Lower leg skin (tissue), 3 donors: ENCODE measurements at regions not wholly inside any gene's neighbourhood (a gene's known extent, or its start where the extent isn't known, plus 50 kb on each side); places are given as distances from the start of the nearest gene placed in this dataset.

Experiments
- POLR2A ChIP-seq, 2 donors: fragments of 450-650 bp; IDR thresholded peaks; one replicate each; pipeline ENCODE4 v1.6.1; 2016 to 2017; ENCODE audit warnings: antibody characterized with exemption in 2 of 2, mild to moderate bottlenecking in 1 of 2, moderate library complexity in 1 of 2
- TF ChIP-seq, protein P1 (sequence below), 3 donors: fragments of 450-650 bp; IDR thresholded peaks; one replicate each; pipeline ENCODE4 v1.5.1; 2016; ENCODE audit warnings: antibody characterized with exemption in 3 of 3, mild to moderate bottlenecking in 3 of 3, moderate library complexity in 2 of 3

DNA sequence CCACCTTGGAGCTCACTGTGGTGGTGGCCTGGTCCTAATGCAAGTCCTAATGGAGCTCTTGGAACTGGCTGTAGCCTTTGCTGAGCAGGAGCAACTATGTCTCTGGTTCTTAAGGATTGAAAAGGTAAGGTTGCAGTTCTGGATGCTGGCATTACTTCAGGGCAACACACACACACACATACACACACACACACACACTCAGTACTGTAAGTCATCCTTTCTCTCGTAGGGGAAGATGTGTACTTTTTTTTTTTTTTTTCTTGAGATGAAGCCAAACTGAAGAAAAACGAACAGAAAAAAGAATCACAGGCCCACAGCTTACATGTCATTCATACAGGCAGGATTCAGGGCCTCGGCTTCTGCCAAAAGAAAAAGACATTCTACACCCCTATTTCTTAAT is 81.1 kb upstream of the RPS23 start:
- TF ChIP-seq, protein P1, sequence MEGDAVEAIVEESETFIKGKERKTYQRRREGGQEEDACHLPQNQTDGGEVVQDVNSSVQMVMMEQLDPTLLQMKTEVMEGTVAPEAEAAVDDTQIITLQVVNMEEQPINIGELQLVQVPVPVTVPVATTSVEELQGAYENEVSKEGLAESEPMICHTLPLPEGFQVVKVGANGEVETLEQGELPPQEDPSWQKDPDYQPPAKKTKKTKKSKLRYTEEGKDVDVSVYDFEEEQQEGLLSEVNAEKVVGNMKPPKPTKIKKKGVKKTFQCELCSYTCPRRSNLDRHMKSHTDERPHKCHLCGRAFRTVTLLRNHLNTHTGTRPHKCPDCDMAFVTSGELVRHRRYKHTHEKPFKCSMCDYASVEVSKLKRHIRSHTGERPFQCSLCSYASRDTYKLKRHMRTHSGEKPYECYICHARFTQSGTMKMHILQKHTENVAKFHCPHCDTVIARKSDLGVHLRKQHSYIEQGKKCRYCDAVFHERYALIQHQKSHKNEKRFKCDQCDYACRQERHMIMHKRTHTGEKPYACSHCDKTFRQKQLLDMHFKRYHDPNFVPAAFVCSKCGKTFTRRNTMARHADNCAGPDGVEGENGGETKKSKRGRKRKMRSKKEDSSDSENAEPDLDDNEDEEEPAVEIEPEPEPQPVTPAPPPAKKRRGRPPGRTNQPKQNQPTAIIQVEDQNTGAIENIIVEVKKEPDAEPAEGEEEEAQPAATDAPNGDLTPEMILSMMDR (IDR thresholded peaks at IDR 0.05), result no peak
- TF ChIP-seq POLR2A (IDR thresholded peaks at IDR 0.05), result no peak
